ENCODE measurements at regions not wholly inside any gene's neighbourhood (a gene's known extent, or its start where the extent isn't known, plus 50 kb on each side); places are given as distances from the start of the nearest gene placed in this dataset.

DNA sequence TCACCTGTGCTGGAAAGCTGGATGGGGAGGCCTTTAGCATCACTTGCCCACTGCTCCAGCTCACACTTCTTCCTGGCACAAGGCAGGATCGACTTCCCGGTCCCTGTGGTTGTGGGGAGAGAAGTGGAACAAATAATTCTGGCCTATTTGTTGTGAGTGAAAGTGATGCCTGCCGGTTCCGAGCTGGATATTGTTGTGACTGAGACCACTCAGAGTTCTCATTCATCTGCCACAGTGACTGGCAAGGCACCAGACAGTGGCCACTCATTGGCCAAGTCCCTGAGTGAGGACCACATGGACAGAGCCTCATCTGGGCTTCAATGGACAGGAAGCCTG, 191.9 kb downstream of the PTPRU start:
- Mint-ChIP-seq H3K36me3 (ENCODE audit: low read depth) (no peaks in the 10 kb centered on the region), H3K27me3 (peaks cover 5% of the 10 kb centered on the region), H3K4me3 (no peak overlapping the region), H3K9me3 (peaks cover 15% of the 10 kb centered on the region), H3K27ac (no peak overlapping the region), H3K4me1 (ENCODE audit: low read depth) (no peaks in the 10 kb centered on the region)
- intact Hi-C loops (cut with micrococcal nuclease): no loop called here

DNA sequence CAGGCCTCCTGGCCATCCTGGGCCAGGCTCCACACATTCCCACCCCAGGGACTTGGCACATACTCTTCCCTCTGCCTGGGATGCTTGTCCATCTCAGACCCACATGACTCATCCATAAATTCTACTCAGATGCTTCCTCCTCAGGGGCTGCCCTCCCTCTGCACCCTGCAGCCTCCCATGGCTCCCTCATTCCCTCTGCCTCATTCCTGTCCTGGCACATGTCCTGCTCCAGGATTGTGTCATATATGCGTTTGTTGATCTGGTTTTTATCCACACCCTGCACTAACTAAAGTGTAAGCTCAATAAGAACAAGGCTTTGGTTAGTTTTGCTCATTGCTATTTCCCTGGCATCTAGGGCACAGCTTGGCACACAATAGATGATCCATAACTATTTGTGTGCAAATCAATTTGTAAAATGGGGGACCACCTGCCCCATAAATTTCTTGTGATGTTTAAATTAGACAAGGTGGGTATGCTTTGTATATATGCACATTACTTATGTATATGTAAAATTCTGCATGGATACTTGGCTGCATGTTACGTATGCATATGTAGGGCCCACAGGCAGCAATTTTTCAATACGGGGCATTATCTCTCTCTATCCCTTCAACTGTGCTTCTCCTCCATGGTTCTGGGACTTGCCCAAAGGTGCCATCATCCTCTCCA, 191.4 kb downstream of the PTPRU start:
- intact Hi-C loops (cut with micrococcal nuclease): no loop called here
- Mint-ChIP-seq H3K27ac (no peak overlapping the region), H3K27me3 (peaks cover 7% of the 10 kb centered on the region), H3K4me1 (ENCODE audit: low read depth) (no peaks in the 10 kb centered on the region), H3K4me3 (no peak overlapping the region), H3K36me3 (ENCODE audit: low read depth) (no peaks in the 10 kb centered on the region), H3K9me3 (peaks cover 15% of the 10 kb centered on the region)

DNA sequence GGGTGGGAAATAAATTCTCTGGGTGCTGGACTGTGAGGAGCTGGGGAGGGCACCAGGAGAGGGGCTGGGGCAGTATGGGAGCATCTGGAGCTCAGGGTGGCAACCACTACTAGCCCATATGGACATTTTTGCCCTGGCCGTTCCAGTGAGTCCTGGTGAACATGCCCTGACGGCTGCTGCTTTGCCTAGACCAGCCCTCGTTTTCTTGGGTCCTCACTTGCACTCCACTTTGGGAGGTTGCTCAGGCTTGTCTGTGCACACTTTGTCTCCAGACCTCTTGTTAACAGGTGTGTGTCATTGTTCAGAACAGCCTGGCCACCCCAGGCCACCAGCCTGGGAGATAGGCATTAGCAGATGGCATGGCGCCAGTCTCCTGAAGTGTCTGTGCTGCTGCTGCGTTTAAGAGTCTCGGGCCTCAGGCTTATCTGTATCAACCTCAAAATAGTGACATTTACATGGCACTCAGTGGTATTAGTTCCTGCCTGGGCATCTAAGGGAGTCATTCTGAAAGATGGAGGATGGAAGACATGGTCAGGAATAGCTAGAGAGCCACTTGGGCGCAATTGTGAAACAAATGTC, 190.5 kb downstream of the PTPRU start:
- H3K36me3 Mint-ChIP-seq (ENCODE audit: low read depth): no peaks in the 10 kb centered on the region
- H3K27me3 Mint-ChIP-seq: peaks cover 11% of the 10 kb centered on the region
- no peak overlapping the region for H3K27ac Mint-ChIP-seq
- peaks cover 11% of the 10 kb centered on the region for H3K9me3 Mint-ChIP-seq
- H3K4me1 Mint-ChIP-seq (ENCODE audit: low read depth): no peaks in the 10 kb centered on the region
- no peak overlapping the region for H3K4me3 Mint-ChIP-seq
- intact Hi-C loops (cut with micrococcal nuclease): no loop called here

DNA sequence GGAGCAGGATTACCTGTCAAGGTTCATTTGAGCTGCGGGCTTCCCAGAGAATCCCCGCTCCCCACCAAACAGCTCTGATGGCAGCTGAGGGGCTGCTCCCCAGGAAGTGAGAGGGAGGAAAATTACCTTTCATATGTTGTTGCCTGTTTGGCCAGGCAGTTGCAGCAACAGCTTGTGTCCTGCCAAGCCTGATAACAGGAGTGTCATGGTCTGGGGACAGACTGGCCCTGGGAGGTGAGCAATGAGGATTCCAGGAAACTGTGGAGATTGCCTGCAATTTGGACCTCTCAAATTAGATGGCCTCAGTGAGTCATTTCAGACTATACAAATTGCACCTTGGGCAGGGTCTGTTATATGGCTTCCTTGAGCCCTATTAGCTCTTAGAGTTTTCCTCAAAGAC, 189.3 kb downstream of the PTPRU start:
- Mint-ChIP-seq H3K9me3 (no peaks in the 10 kb centered on the region), H3K27me3 (peaks cover 18% of the 10 kb centered on the region), H3K4me1 (ENCODE audit: low read depth) (no peaks in the 10 kb centered on the region), H3K36me3 (ENCODE audit: low read depth) (no peaks in the 10 kb centered on the region), H3K4me3 (no peak overlapping the region), H3K27ac (no peak overlapping the region)
- intact Hi-C loops (cut with micrococcal nuclease): no loop called here

DNA sequence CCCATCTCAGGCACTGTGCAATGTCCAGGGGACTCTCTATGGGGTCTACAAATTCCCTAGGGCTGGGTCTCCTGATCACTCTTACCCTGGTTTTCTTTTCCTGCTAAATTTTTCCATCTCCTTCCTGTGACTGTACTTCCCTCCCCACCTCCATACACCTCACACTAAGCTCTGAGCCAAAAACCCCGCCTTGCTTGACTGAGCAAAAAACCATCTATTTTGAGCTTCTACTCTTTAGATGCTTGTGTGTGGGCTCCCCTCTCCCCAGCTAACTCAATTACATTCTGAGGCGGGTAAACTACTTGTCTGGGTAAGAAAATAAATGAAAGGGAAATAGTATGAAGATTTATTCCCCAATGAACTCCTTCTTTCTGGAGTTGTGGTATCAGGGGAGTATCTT, 187.9 kb downstream of the PTPRU start:
- Mint-ChIP-seq H3K9me3 (no peaks in the 10 kb centered on the region), H3K4me1 (ENCODE audit: low read depth) (no peaks in the 10 kb centered on the region), H3K27ac (no peak overlapping the region), H3K27me3 (peaks cover 19% of the 10 kb centered on the region), H3K4me3 (no peak overlapping the region), H3K36me3 (ENCODE audit: low read depth) (no peaks in the 10 kb centered on the region)
- intact Hi-C loops (cut with micrococcal nuclease): no loop called here

DNA sequence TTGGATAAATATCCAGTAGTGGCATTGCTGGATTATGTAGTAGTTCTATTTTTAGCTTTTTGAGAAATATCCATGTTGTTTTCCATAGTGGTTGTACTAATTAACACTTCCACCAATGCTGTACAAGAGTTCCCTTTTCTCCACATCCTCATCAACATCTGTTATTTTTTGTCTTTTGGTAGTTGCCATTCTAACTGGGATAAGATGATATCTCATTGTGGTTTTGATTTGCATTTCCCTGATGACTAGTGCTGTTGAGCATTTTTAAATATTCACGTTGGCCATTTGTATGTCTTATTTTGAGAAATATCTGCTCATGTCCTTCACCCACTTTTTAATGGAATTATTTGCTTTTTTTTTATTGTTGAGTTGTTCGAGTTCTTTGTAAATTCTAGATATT, 183.9 kb downstream of the PTPRU start:
- H3K36me3 Mint-ChIP-seq (ENCODE audit: low read depth): no peaks in the 10 kb centered on the region
- H3K27ac Mint-ChIP-seq: no peak overlapping the region
- peaks cover 17% of the 10 kb centered on the region for H3K27me3 Mint-ChIP-seq
- no peaks in the 10 kb centered on the region for H3K4me1 Mint-ChIP-seq (ENCODE audit: low read depth)
- intact Hi-C loops (cut with micrococcal nuclease): no loop called here
- no peaks in the 10 kb centered on the region for H3K9me3 Mint-ChIP-seq
- H3K4me3 Mint-ChIP-seq: no peak overlapping the region

DNA sequence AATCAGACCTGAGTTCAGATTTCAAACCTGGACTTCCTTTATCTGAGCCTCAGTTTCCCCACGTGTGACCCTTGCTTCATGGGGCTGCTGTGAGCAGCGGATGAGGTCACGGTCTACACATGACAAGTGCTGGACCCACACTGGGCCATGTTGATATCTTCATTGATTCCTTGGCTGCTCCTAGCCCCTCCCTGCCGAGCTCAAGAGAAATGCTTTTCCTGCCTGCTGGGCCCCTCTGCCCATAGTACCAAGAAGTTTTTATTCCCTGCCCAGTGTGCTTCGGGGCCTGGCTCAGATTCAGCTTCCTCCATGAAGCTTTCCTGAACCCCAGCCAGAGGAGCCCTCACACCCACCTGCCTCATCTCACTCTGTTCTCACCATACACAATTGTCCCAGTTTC, 181.6 kb downstream of the PTPRU start:
- H3K4me3 Mint-ChIP-seq: no peak overlapping the region
- no peaks in the 10 kb centered on the region for H3K36me3 Mint-ChIP-seq (ENCODE audit: low read depth)
- peaks cover 17% of the 10 kb centered on the region for H3K27me3 Mint-ChIP-seq
- no peak overlapping the region for H3K27ac Mint-ChIP-seq
- H3K9me3 Mint-ChIP-seq: no peaks in the 10 kb centered on the region
- intact Hi-C loops (cut with micrococcal nuclease): no loop called here
- no peaks in the 10 kb centered on the region for H3K4me1 Mint-ChIP-seq (ENCODE audit: low read depth)

DNA sequence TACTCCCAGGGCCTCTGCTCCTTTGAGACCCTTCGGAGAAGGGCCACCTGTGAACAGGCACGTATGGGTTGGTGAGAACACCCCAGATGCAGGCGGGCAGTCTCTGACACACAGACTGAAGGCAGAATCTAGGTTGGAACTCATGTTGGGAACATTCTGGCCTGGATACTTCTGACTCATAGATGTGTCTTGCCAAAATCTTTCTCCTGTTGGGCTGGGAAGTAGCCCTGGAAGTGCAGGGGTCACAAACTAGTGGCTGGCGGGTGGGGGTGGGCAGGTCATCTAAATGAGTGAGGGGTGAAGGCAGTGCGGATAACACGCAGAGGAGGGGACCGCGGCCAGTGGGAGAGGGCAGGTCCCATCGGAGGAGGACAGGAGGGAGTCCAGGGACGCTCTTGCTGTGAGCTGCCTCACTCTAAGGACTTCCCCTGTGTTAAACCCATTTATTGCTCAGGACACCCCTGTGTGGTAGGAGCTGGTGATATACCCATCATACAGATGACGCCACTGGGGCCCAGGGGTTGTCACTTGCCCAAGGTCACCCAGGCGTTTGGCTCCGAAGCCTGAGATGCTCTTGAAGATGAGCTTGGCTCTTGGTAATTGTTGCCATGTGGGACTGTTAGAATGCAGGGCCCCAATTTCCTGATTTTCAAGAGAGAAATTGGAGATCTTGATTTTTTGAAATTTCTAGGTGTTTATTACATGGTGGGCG, 181.0 kb downstream of the PTPRU start:
- H3K4me3 Mint-ChIP-seq: no peak overlapping the region
- no peak overlapping the region for H3K27ac Mint-ChIP-seq
- no peaks in the 10 kb centered on the region for H3K9me3 Mint-ChIP-seq
- peaks cover 13% of the 10 kb centered on the region for H3K27me3 Mint-ChIP-seq
- H3K36me3 Mint-ChIP-seq (ENCODE audit: low read depth): no peaks in the 10 kb centered on the region
- intact Hi-C loops (cut with micrococcal nuclease): no loop called here
- no peaks in the 10 kb centered on the region for H3K4me1 Mint-ChIP-seq (ENCODE audit: low read depth)

DNA sequence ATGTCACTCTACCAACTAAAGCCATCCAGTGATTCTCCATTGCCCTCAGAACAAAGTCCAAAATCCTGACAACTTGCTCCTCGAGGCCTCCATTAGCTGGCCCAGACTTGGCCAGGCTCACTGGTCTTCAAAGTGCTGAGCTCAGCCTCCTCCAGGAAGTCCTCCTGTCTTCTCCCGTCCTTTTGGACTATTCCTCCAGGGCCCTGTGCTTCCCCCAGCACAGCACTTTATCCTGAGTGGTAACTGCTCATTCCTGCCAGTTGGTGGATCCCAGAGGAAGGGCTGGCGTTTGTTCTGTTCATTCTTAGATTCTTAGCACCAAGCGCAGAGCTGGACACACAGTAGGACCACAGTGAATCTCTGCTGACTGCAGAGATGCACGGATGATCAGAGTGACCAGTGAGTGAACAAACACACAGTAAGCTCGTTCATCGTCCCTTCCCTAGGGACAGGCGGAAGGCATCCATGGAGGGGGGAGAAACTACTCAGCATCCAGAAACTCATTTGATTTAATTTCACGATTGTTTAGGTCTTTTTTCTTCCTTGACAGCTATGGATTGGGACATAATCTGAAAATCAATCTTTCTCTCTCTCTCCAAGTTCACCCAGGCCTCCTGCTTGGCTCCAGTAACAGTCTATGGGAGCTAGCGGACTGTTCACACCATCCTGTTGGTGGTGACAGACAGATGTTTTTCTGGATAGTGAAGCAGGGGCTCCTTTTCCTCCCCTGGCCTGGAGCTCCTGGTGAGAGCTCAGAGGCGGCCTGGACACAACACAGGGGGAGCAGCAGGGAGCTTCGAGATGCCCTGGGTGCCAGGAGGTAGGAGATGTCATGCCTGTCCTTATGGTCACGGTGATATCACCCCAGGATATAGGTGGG, 180.2 kb downstream of the PTPRU start:
- Mint-ChIP-seq H3K9me3 (no peaks in the 10 kb centered on the region), H3K27ac (no peak overlapping the region), H3K36me3 (ENCODE audit: low read depth) (no peaks in the 10 kb centered on the region), H3K4me1 (ENCODE audit: low read depth) (no peaks in the 10 kb centered on the region), H3K4me3 (no peak overlapping the region), H3K27me3 (peaks cover 9% of the 10 kb centered on the region)
- intact Hi-C loops (cut with micrococcal nuclease): no loop called here

DNA sequence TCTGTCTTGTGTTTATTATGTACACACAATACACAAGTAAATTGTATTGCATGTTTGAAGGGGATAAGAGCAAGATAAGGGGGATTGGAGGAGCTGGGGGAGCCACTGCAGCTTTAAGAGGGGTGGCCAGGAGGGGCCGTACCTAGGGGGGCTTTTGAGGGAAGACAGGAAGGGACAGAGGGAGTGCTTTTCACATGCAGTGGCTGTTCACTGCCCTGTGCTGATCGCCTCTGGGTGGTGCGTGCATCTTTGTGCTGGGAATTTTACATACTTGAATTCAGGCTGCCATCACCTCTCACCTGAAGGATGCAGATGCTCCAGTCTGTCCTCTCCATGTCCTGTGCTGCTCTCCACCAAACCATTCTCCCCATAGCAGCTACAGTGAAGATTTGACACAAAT, 179.5 kb downstream of the PTPRU start:
- no peaks in the 10 kb centered on the region for H3K9me3 Mint-ChIP-seq

DNA sequence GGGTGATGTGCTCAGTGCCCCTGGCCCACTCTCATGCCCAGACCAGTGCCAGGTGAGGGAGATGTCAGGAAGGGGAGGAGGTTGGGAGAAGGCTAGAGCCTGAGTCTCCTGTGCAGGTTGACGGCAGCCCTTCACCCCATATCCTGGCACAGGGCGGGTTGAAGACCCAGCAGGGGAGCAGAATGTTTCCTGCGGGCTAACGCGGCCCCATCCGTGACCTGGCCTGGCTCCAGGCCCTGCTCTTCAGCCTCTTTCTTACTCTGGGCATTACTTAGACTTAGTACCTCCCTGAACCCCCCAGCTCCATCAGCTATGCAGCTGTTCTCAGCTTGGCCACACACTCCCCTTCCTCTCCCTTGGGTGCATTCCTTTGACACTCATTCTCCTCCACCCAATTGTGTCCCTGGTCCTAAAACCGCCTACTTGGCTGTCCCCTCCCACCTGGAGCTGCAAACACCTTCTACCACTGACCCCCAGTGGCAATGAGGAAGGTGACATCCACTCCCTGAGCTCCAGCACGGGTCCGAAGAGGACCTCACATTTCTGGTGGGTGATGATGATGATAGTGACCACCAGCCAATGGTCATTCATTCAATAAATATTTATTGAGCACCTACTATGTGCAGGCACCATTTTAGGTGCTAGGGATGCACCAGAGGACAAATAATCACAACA, 179.0 kb downstream of the PTPRU start:
- intact Hi-C loops (cut with micrococcal nuclease): no loop called here
- Mint-ChIP-seq H3K4me1 (ENCODE audit: low read depth) (no peaks in the 10 kb centered on the region), H3K4me3 (no peak overlapping the region), H3K27me3 (peaks cover 3% of the 10 kb centered on the region), H3K36me3 (ENCODE audit: low read depth) (no peaks in the 10 kb centered on the region), H3K27ac (no peak overlapping the region), H3K9me3 (no peaks in the 10 kb centered on the region)

More for the DNA sequence above, 179.5 kb downstream of the PTPRU start:
- intact Hi-C loops (cut with micrococcal nuclease): no loop called here
- Mint-ChIP-seq H3K4me3 (no peak overlapping the region), H3K4me1 (ENCODE audit: low read depth) (no peaks in the 10 kb centered on the region), H3K36me3 (ENCODE audit: low read depth) (no peaks in the 10 kb centered on the region), H3K27me3 (peaks cover 6% of the 10 kb centered on the region), H3K27ac (no peak overlapping the region)

DNA sequence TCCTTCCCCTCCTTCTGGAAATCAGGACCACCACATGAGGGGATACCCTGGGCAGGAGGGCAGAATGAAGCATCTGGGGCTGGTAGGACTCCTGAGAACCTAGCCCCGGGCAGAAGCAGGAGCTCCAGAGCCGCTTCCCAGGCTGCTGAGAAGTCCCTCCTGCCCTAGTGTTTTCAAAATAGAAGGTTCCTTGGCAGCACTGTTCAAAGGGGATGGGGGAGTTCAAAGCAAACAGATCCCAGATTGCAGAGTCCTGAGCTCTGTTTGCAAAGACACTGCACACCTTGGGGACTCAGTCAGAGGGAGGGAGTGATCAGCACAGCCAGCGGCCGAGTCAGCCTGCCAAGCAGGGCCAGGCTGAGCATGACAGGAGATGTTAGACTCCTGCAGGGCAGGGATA, 177.8 kb downstream of the PTPRU start:
- H3K4me3 Mint-ChIP-seq: no peak overlapping the region

DNA sequence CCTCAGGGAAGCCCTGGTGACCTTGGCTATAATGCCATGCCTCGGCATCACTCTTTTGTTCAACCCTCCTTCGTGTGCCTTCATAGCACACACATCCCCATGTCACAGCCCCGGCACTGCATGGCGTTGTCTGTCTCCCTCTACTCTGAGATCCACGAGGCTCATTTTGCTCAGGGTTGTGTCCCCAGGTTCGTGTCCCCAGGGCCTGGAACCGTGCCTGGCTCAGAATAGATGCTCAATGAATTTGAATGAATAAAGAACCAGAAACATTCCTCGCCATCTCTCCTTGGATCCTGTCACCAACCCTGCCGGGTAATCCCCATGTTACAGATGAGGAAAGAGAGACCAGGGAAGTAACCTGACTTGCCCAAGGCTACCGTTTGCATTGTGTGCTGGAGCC, 177.3 kb downstream of the PTPRU start:
- peaks cover 6% of the 10 kb centered on the region for H3K27me3 Mint-ChIP-seq
- no peaks in the 10 kb centered on the region for H3K4me1 Mint-ChIP-seq (ENCODE audit: low read depth)
- intact Hi-C loops (cut with micrococcal nuclease): no loop called here
- H3K9me3 Mint-ChIP-seq: no peaks in the 10 kb centered on the region
- H3K27ac Mint-ChIP-seq: no peak overlapping the region
- H3K4me3 Mint-ChIP-seq: no peak overlapping the region
- no peaks in the 10 kb centered on the region for H3K36me3 Mint-ChIP-seq (ENCODE audit: low read depth)

More for the DNA sequence above, 177.8 kb downstream of the PTPRU start:
- intact Hi-C loops (cut with micrococcal nuclease): no loop called here
- H3K27ac Mint-ChIP-seq: no peak overlapping the region
- H3K36me3 Mint-ChIP-seq (ENCODE audit: low read depth): no peaks in the 10 kb centered on the region
- peaks cover 3% of the 10 kb centered on the region for H3K27me3 Mint-ChIP-seq
- no peaks in the 10 kb centered on the region for H3K9me3 Mint-ChIP-seq
- H3K4me1 Mint-ChIP-seq (ENCODE audit: low read depth): no peaks in the 10 kb centered on the region

All from dendritic cell treated with granulocyte-macrophage colony-stimulating factor and Interleukin-4, amounts not matched to agents 40 ng/mL and 50 ng/mL, for 4 days (primary cell).